Hippocampal formation (tissue), 2 donors: ENCODE measurements at regions not wholly inside any gene's neighbourhood (a gene's known extent, or its start where the extent isn't known, plus 50 kb on each side); places are given as distances from the start of the nearest gene placed in this dataset.
"Not testable (repeated sequence)": the region's sequence is repeated elsewhere in the genome, so short reads cannot be mapped to it uniquely, and the experiment has no call there.

Source experiments
- DNase-seq, 2 donors: peaks; one replicate each; lab custom pipeline; 2025; lab: John Stamatoyannopoulos, UW

DNA sequence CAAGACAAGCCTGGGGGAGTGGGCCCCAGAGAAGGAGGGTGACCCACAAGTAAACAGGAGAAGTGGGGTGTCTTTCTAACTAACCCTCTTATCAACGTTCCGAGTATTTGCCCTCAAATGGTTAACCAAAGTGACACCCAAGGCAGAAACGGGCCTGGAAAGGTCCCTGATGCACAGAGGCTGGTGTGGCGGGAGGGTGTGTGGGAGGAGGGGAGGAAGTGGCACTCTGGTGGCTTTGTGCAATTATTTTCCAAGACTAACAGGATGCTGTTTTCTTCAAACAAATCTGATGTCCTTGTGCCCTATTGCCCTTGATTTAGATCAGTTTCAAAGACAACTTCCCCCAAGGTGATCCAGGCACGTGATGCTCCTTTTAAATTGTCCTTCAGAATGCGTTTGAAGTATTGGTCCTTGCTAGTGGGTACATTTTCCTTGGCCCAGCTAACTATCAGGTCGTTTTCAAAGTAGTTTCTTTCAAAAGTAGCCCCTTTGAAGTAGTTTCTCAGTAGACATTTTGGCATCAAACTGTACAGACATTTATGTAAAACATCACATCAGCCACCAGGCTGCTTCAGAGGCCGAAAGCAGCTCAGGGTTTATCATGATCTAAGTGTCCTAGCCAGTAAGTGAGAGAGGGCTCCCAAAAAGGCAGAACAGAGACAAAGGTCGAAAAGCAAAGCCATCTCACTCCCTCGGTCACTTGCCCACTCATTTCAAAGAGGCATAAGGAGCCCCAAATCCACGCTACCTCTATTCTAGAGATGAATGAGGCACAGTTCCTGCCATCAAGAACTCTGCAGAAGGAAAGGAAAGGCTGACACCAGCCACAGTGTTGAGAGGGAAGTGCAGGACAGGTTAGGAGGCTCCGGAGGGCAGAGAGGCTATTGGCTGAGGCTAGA, 371.1 kb upstream of the ID2 start:
- DNase-seq = no peak

DNA sequence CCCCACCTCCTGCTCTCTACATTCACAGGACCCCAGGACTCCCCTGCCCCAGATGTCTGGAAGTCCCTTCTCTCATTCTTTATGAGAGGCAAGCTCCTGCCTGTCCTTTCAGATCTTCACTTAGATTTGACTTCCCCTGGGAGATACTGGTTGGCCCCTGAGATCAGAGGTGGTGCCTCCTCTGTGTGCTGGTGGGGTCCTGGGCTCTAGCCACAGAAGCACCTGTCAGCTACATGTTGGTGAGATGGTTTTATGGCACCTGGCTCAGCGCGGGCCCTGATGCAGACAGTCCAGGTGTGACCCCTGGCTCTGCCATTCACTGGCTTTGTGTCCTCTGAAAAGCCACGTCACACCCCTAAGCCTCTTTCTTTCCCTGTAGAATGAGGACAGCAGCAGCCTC, 369.6 kb upstream of the ID2 start:
- no peak for DNase-seq

DNA sequence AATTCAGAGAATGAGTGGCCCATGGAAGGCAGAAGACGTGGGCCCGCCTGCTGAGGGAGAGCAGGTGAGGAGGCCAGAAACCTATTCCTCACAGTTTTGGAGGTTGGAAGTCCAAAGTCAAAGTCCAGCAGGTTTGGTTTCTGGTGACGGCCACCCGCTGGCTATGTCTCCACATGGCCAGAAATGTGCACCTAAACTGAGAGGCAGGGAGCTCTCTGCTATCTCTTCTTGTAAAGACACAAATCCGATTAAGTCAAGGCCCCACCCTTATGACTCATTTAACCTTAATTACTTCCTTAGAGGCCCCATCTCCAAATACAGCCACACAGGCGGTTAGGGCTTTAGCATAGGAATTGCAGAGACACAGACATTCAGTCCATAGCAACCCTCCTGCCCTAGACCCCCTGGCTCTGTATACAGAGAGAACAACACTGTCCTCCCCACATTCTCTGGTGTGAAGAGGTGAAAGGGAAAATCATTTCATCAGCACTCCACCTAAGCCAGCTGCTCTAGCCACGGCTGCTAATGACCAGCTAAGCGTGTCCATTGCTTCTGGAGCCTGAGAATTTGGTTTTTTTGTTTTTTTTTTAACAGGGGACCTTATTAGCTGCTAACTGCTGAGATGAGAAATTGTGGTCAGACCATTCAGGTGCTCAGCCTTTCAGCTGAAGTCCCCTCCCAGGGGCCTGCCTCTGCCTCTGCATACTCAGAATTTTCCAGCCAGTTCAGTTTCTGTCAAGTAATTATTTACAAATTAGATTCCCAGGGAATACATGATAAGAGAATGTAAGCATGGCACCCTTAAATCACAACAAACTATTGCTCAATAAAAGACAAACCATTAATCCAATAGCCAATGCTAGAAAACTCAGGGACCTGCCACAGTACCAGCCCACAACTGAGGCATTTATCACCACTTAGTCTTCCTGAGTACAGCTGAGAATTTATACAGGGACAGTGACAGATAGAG, 368.7 kb upstream of the ID2 start:
- no peak for DNase-seq

DNA sequence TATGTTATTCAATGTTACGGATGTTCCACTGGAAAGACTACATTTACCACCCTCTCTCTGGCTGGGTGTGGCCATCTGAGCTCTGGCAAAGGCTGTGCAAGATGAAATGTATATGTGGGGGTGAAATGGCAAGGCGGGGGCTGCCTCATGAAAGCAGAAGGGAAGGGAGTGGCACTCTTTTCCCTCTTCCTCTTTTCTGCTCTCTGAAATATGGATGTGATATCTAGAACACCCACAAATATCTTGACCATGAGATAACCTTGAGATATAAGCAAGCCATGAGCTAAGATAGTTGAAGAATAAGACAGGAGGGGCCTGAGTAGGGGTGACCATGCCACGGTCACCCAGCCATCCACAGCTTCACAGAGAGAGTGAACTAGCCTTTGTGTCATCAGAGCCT, 367.8 kb upstream of the ID2 start:
- no peak for DNase-seq

DNA sequence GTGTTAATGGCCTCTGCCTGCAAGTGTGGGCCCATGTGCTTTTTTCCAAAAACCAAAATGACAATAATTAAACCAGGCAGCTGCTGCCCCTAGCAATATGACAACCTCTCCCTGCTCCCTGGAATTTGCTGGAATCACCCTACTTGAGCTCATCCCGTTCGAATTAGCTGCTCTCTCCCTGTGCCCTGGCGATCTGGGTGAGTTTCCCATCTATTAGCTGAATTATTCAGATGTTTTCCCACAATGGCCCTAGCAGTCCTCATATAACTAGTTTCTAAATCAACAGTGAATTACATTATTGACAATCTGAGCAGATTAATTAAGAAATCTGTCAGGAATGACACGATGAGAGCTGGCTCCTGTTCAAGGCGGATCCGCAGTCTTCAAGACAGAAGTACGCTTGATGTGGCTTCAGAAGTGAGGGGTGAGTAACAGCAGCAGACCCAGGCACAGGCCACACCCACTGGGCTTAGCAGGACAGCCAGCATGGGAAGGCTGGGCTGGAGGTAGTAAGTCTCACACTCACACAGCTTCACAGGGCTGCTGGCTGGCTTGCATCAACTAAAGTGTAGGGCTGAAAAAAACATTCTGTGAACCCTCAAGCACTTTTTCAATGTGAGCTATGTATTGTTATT, 366.2 kb upstream of the ID2 start:
- DNase-seq = no peak

DNA sequence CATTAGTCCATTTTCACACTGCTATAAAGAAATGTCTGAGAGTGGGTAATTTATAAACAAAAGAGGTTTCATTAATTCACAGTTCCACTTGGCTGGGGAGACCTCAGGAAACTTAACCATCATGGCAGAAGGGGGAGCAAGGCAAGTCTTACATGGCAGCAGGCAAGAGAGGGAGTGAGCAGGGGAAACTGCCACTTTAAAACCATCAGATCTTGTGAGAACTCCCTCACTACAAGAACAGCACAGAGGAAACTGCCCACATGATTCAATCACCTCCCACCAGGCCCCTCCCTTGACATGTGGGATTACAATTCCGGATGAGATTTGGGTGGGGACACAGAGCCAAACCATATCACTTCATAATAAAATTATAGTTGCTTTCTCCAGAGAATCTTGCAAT, 365.5 kb upstream of the ID2 start:
- no peak for DNase-seq

DNA sequence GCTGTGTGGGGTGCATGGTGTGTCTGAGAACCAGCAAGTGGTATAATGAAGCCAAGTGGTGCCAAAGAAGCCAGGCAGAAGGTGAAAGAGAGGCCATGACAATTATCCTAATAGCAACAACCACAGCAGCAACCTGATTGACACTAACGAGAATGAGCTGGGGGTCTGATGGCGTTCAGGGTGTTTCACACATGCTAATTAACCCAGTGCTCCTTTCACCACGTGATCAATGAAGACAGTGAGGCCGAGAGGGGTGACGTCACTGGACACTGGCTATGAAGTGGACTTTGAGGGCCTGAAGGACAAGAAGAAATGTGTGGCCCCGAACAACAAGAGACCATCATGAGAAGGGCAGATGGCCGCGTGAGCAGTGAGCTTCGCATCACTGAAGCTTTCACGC, 364.4 kb upstream of the ID2 start:
- DNase-seq = no peak

DNA sequence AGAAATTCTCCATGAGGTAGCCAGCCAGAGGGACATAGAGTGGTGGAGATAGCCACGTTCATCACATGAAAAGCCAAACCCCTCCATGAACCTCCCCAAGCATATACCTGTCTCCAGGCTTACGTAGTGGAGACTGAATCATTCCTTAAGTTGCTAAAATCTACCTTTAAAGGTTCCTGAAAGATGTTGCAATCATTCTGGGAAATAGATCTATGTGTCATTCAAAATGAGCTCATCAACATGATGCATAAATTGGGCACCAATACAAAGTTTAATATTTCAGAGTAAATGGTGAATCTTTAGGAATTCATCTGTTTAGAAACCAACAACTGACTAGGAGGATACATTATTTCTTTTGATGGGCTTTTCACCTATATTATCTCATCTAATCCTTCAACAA, 362.6 kb upstream of the ID2 start:
- DNase-seq = no peak

DNA sequence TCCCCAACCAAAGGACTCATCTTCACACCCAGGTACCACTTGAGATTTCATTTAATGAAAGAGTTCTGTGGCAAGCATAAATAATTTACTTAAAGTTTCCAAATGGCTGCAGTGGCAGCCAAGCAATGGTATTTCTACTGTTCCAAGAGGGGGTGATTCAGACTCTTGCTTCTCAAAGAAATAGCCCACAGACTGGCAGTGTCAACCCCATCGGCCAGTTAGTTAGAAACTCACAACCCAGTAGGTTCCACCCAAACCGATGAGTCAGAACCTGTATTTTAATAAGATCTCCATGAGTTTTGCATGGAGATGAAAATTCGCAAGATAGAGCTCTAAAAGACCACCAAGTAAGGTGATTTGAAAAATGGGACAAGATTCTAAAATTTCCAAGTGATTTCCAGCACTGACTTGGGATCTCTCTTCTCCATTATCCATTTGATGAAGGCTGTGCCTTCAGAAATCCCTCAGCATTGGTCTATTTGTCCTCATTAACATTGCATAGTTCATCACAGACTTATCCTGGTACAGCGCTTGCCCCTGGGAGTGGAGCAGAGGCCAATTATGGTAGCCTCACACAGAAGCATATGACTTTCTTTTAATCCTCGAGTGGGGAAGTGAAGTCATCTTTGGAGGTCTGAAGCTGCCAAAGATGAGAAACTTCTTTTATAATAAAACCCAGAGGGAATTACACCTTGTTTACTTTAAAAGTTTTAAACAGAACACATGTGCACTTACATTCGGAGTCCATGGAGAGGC, 361.4 kb upstream of the ID2 start:
- DNase-seq = no peak

DNA sequence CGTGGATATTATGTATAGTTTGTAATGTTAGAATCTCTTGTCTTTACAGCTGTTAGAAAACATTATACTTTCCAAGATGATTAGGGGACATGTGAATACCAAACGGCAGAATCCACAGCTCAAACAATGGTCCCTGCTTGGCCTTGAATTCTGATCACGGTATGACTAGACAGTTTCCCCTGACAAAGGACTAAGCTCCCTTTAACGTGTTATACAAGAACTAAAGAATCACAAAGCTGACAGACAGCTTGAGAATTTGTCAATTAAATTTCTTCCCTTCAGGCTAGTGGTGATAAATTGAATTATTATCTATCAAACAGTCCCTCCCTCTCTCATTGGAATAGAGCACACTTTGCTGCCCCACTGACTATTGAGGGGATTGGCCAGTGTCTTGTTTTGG, 359.2 kb upstream of the ID2 start:
- no peak for DNase-seq

DNA sequence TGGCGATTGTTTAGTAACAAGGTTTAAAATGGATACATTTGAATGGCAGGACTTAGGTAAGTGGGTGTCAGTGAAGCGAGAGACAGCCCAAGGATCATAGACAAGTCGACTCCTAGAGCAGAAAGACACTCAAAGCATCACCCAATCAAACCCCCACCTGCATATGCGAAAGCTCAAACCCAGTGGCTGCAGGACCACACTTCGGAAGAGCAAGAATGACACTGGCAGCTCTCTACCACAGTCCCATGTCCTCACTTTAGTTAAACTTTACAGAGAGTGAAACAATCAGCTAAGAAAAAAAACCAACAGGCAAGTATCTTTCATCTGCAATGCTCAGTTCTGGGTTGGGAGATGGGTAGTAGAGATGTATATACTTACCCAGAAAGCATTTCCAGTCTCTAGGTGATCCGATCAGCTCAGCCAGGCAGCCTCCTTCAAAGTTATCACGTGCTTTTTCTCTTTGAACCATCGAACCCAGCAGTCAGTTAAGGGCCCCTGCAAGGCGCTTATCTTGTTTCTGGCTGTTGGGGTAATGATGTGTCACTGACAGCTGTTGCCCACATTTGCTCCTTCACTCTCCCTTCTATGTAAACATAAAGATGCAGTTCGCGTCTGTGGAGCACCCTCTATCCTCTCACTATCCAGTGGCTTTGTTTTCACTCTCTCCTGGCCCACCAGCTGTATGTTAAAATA, 357.5 kb upstream of the ID2 start:
- DNase-seq = no peak

DNA sequence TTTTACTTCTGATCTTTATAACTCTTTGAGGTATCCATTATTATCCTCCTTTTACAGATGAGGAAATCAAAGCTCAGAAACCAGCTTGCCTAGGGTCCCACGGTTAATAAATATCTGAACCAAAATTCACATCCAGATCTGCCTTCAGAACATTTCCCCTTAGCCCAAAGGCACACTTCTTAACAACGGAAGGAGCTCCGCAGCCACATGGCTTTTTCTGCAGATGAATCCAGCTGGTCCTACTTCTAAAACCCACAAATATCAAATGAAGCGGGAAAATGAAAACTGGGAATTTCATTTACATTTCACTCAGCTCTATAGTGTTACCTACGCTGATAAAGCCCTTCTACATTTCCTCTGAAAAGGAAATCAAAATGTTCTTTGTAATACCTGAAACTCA, 357.0 kb upstream of the ID2 start:
- DNase-seq = no peak

DNA sequence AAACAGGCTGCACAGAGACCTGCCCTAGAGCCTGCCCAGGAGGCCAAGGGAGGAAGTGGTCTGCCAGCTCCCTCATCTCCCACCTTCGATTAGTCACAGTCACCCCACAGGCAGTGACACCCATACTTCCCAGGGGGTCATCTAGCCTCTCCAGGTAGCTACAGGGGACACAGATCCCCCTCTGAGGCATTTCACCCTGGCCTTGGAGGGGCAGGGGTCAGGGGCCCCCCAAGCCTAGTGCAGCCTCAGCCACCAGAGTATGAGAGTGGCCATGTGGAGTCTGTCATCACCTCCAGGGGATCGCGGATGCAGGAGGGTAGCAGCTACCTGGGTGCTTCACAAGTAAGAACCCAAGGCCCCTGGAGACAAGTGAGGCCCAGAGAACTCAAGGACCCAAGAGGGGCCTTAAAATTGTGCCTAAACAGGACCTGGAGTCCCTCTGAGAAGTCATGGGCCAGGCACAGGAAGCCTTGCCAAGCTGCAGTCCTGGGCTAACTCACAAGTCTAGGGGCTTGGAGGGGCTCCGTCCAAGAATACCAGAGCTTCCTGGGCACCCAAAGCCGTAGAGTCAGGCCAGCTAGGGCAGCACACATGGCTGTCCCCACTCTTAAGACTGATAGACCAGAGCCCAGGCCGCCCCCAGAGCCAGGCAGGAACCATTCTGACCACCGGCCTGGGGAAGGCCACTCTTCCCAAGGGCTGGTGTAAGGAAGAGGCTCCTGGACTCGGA, 354.3 kb upstream of the ID2 start:
- DNase-seq = no peak

DNA sequence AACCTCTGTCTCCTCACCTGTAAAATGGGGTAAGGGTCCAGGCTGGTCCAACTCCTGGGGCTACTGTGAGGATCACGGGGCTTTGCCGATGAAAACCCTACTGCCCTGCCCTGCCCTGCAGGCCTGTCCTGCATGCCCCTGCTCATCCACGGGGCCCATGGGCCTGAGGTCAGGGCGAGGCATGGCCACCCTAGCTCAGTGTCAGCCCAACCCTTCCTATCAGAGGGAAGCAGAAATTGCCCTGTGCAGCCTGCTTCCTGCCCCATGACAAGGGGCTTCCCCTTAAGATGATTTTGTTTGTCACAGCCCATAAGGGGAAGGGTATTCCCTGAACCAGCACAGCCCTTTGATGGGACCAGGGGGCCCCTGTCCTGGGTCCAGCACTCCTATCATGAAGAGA, 353.6 kb upstream of the ID2 start:
- no peak for DNase-seq

DNA sequence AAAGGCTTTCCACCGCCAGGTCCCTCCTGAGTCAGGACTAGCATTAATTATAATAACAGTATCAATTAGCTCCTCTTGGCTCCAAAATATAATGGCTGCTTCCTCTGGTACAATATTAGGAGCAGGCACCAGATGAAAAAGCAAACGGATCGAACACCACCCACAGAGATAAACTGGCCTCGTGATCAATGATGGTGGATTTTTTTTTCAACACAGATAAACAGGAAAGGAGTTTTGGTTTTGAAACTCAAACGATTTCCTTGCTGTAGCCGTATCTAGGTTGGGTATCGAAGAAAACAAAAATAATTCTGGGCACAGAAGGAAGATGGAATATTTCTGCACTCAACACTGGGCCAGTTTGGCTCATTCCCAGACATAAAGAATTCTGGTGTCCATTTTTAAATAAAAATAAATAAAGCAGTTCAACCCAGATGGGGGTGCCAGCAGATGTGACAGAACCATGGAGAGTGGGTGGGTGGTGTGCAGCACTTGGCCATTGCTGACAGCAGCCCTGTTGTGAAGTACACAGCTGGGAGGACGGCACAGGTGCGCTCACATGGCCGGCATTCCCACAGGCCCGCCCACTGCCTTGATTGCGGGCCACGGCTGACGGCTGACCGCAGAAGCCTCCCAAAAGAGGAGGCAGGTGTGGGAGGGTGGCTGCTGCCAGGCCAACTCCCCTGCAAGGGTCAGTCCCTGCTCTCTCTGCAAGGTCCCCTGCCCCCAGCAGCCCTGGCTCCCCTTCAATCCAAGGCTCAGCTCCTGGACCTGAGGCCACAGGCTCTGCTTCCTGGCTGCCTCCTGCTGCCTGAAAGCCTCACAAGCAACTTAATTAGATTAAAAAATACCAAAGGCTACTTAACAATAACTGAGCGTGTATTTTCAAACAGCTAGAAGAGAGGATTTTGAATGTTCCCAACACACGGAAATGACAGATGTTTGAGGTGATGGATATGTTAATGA, 351.9 kb upstream of the ID2 start:
- DNase-seq = no peak

DNA sequence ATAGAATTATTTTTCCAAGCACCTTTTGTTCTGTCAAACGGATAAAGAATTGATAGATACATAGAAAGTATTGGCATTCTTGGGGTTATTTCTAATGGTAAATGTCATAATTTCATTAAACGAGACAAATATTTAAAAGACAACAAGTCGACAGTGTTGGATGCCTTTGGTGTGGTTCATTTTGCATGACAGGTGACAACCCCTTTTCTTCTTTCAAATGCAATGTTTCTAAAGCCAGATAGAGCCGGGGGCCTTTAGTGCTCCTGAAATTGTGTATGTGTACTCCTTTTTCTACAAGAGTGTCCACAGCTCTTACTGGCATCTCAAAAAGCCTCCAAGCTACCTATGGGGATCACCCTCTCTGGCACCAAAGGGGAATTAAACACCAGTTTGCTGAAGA, 350.8 kb upstream of the ID2 start:
- DNase-seq = no peak

DNA sequence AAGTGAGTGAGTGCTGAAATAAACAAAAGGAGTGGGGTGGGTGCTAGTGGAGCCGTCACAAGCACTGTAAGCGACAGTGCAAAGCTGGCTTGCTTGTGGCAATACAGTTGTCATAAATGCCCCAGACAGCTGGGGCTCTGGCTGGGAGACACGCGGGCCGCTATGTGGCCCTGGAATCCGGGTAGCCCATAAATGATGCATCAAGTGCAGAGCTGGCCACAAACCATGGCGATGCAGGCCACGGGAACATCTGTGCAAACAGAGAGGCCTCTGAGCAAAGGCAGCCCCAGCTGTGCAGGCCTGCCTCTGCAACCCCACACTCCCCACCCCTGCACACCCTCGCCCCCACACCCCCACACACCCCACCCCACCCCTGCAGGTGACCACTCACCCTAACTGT, 349.2 kb upstream of the ID2 start:
- DNase-seq = no peak

DNA sequence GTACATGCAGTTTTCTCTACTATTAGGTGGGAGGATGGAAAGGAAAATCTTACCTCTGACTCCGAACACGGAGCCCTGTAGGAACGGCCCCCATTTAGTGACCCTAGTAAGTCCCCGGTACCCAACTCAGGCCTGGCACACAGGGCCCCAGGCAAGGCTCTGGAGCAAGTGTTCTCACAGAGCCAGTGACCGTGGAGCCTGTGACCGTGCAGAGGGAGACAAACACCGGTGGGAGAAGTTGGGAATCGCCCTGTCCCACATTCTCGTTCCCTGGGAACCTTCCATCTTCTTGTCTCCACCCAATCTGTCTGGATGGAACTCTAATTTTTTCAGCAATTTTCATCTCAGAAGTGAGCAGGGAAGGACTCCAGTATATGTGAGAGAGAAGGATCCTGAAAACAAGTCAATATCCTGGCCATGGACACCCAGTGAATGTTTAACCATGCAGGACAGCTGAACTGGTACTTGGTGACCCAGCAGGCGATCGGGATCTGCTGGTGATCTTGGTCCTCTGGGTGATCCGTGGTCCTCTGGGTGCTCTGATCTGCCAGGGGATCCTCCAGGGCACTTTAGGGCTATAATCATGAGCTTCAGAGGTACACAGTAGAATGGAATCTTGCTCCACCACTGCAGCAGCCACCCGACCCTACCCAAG, 348.6 kb upstream of the ID2 start:
- DNase-seq = no peak

DNA sequence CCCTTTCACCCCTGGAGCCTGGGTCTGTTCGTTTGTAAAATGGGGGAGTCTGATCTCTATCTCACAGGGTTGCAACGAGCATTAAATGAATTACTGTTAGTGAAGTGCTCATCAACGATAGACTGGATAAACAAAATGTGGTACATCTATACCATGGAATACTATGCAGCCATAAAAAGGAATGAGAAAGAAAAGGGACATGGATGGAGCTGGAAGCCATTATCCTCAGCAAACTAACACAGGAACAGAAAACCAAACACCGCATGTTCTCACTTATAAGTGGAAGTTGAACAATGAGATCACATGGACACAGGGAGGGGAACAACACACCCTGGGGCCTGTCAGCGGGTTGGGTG, 348.0 kb upstream of the ID2 start:
- not testable (repeated sequence) for DNase-seq
